AG04450 (cell line): ENCODE measurements at regions not wholly inside any gene's neighbourhood (a gene's known extent, or its start where the extent isn't known, plus 50 kb on each side); places are given as distances from the start of the nearest gene placed in this dataset.

Source experiments
- CTCF ChIA-PET: fragments of 300-600, 350-600 bp; formaldehyde crosslinking; extraction: SDS; loops from one replicate; lab custom pipeline; 2022; ENCODE audit warnings: antibody characterized with exemption, inconsistent platforms; lab: Charles Lee
- POLR2A ChIA-PET: fragments of 350-600 bp; formaldehyde crosslinking; extraction: SDS; loops from one replicate; lab custom pipeline; 2021; ENCODE audit warnings: antibody characterized with exemption, inconsistent platforms; lab: Yijun Ruan, JAX
- DNase-seq: peaks from one replicate; pipeline ENCODE4 v3.0.0-alpha.2; 2011; ENCODE audit warnings: low read depth, low spot score
- H3K27ac ChIP-seq: one replicate; pipeline ENCODE4 v1.5.1; 2012; ENCODE audit warnings: low read depth, low read length, control low read depth
- H3K27me3 ChIP-seq: one replicate; pipeline ENCODE4 v1.6.0; 2012; ENCODE audit warnings: low read length; ENCODE audit not compliant: control insufficient read depth, insufficient read depth
- H3K4me3 ChIP-seq: 2 replicates; pipeline ENCODE4 v1.5.1; 2011; ENCODE audit warnings: mild to moderate bottlenecking, low read depth, low read length, control low read depth
- H3K9me3 ChIP-seq: 2 replicates; pipeline ENCODE4 v1.5.1; 2012; ENCODE audit warnings: low read length; ENCODE audit not compliant: control insufficient read depth, insufficient read depth
- CTCF ChIP-seq: IDR thresholded peaks from 2 replicates; pipeline ENCODE4 v1.5.1; 2011; ENCODE audit warnings: low read depth, low read length, control low read depth, inconsistent platforms

GRCh38 chr3:67979342-67979741 lies 324.9 kb upstream of the SUCLG2 start:
- no peak overlapping the region for H3K4me3 ChIP-seq
- TF ChIP-seq CTCF: no peak
- no peaks in the 10 kb centered on the region for H3K9me3 ChIP-seq
- no peaks in the 10 kb centered on the region for H3K27me3 ChIP-seq
- no peak for DNase-seq
- ChIA-PET POLR2A (no interaction called here), CTCF (no interaction called here)
- no peak overlapping the region for H3K27ac ChIP-seq

- ChIA-PET CTCF (no interaction called here), POLR2A (no interaction called here)
- Histone ChIP-seq H3K27me3 (no peaks in the 10 kb centered on the region), H3K27ac (no peak overlapping the region), H3K4me3 (no peak overlapping the region), H3K9me3 (no peaks in the 10 kb centered on the region)
- no peak for TF ChIP-seq CTCF
- DNase-seq: no peak
Measured at GRCh38 chr3:67977762-67978161, 323.4 kb upstream of the SUCLG2 start.

GRCh38 chr3:67976663-67977062 lies 322.3 kb upstream of the SUCLG2 start:
- ChIA-PET POLR2A (no interaction called here), CTCF (no interaction called here)
- no peak for TF ChIP-seq CTCF
- H3K4me3 ChIP-seq: no peak overlapping the region
- no peak overlapping the region for H3K27ac ChIP-seq
- H3K27me3 ChIP-seq: no peaks in the 10 kb centered on the region
- DNase-seq: no peak
- no peaks in the 10 kb centered on the region for H3K9me3 ChIP-seq

DNA sequence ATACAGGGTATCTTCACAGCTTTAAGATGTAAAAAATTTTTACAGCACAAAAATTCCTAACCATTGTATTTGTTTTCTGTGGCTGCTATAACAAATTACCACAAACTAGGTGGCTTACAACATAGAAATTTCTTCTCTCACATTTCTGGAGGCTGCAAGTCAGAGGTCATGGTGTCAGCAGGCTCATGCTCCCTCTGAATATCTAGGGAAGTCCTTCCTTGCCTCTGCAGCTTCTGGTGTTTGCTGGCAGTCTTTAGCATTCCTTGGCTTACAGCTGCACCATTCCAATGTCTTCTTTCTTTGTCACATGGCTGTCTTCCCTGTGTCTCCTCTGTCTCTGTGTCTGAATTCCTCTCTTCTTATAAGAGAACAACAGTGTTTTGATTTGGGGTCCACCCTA lies 310.2 kb upstream of the SUCLG2 start:
- H3K27me3 ChIP-seq: no peaks in the 10 kb centered on the region
- no peaks in the 10 kb centered on the region for H3K9me3 ChIP-seq
- CTCF ChIA-PET: no interaction called here
- no peak for TF ChIP-seq CTCF
- POLR2A ChIA-PET: no interaction called here
- no peak overlapping the region for H3K4me3 ChIP-seq
- no peak overlapping the region for H3K27ac ChIP-seq
- no peak for DNase-seq

DNA sequence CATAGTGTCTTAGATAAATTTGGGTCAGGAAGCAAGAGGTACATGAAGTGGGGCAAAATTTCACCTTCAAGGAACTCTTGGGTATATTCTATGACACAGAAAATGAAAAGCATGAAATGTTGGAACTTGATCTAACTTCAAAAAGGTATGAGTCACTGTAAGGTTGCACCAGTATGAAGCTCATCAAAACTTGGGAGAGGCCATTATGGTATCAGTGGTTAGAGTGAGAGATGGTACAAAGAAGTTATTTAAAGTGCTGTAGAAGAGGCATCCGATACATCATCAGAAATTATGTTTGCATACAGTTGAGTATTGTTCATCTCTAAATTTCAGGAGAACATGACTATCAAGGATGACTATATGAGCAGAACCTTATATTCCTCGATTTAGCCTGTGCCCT lies 302.9 kb upstream of the SUCLG2 start:
- ChIA-PET CTCF (no interaction called here), POLR2A (no interaction called here)
- Histone ChIP-seq H3K27ac (no peak overlapping the region), H3K4me3 (no peak overlapping the region), H3K27me3 (no peaks in the 10 kb centered on the region), H3K9me3 (no peaks in the 10 kb centered on the region)
- TF ChIP-seq CTCF: no peak
- DNase-seq: no peak
